Activated T-cell treated with anti-CD3 and anti-CD28 coated beads, Interleukin-2, amount 50 U/mL, for 24 hours (primary cell): ENCODE measurements at regions not wholly inside any gene's neighbourhood (a gene's known extent, or its start where the extent isn't known, plus 50 kb on each side); places are given as distances from the start of the nearest gene placed in this dataset.

Experiments used
- DNase-seq: peaks from one replicate; pipeline ENCODE4 v3.0.0-alpha.2; 2020
- H3K27ac Mint-ChIP-seq: 2 replicates; pipeline ENCODE4 v1.8.0; 2020; ENCODE audit warnings: mild to moderate bottlenecking, mixed read lengths
- H3K27me3 Mint-ChIP-seq: 2 replicates; pipeline ENCODE4 v1.8.0; 2020; ENCODE audit warnings: mixed read lengths
- H3K36me3 Mint-ChIP-seq: 2 replicates; pipeline ENCODE4 v1.8.0; 2020; ENCODE audit warnings: low read depth, mixed read lengths
- H3K4me1 Mint-ChIP-seq: 2 replicates; pipeline ENCODE4 v1.8.0; 2020; ENCODE audit warnings: low read depth, mixed read lengths
- H3K4me3 Mint-ChIP-seq: 2 replicates; pipeline ENCODE4 v1.8.0; 2020; ENCODE audit warnings: mild to moderate bottlenecking, moderate library complexity, mixed read lengths
- H3K9me3 Mint-ChIP-seq: 2 replicates; pipeline ENCODE4 v1.8.0; 2020; ENCODE audit warnings: mixed read lengths

DNA sequence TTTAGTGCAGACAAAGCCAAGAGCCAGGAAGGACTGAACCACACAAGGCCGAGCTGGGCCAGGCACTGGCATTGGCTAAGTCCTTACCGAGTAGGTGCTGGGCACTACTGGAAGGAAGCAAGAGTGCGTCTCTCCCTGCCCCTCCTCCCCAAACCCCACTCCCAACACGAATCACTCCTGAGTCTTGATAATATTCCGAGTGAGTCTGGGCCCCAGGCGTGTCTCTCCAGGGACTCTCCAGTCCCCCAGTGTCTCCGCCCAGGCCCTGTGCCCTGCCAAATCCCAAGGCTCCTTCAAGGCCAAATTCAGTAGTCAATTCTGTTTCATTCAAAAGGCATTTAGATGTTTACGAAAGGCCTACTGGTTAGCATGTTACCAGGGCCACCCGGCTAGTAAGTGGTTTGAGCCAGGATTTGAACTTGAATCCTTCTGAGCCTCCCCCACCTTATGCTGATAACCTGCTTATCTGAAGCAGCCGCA, 82.8 kb downstream of the GLI2 start:
- Mint-ChIP-seq H3K27me3 (no peaks in the 10 kb centered on the region), H3K4me1 (no peaks in the 10 kb centered on the region), H3K9me3 (no peaks in the 10 kb centered on the region), H3K36me3 (no peaks in the 10 kb centered on the region), H3K27ac (no peak overlapping the region), H3K4me3 (no peak overlapping the region)
- no peak for DNase-seq

DNA sequence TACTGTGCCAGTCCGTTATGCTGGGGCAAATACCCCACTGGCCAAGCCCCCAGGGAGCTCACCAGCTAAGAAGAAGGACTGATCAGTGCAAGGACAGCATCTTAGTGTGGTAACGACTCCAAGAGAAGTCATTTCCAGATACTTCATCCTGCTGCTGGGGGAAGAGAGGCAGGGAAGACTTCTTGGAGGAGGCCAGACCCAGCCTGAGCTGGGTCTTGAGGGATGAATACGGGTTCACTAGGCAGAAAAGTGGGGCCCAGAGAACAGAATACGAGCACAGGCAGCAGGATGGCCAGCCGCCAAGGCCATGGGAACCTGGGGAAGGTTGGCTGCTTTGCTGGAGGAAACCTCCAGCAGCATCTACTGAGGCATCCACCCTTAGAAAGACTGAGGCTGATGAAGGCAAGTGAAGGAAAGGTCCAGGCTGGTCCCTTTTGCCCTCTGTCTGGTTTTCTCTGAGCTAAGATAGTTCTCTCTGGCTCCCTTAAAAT, 84.1 kb downstream of the GLI2 start:
- H3K4me1 Mint-ChIP-seq: no peaks in the 10 kb centered on the region
- H3K36me3 Mint-ChIP-seq: no peaks in the 10 kb centered on the region
- DNase-seq: no peak
- H3K4me3 Mint-ChIP-seq: no peak overlapping the region
- H3K27me3 Mint-ChIP-seq: no peaks in the 10 kb centered on the region
- H3K27ac Mint-ChIP-seq: no peak overlapping the region
- no peaks in the 10 kb centered on the region for H3K9me3 Mint-ChIP-seq

DNA sequence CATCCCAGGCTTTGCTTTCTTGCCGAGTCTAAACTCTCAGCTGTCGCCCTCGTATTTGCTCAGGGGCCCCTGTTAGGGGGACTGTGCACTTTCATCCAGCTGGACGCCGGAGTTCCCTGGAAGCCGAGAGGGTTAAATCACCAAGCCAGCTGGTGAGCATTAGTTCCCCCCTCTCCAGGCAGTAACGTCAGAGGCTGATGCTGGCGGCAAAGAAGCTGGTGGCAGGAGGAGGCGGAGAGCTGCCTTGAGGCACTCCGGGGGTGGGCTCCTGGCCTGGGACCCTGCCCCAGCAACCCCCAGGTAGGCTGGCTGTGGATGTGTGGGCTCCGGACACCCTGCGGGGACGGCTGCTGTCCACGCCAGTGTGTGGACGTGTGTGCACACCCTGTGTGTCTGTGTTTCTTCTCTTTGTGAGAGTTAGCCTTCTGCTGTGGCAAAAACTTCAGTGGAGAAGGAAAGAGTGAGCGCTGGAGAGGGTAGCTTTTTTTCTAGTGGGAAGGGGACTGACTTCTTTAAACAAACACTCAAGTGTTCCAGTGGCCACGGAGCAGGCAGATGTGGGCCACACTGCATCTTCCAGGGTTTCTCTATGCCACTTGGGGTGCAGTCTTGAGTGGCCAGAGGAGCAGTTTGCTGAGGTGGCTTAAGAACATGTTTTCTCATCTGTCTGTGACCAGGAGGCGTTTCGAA, 84.7 kb downstream of the GLI2 start:
- Mint-ChIP-seq H3K27ac (no peak overlapping the region), H3K27me3 (no peaks in the 10 kb centered on the region), H3K36me3 (no peaks in the 10 kb centered on the region), H3K4me1 (no peaks in the 10 kb centered on the region), H3K9me3 (no peaks in the 10 kb centered on the region), H3K4me3 (no peak overlapping the region)
- DNase-seq: no peak

DNA sequence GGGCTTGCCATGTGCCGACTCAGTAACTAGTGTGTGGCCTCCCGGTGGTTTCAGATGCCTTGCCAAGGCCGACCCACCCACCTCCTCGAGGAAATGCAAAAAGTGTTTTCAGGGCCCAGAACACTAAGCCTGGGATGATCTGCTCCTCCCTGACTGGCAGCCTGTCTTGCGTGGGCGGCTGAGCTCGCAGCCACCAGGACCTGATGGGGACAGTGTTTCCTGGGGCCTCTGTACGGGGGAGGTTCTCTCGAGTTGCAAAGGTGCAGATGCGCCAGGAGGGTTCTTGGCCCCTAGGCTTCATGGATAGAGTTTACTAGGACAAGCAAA, 85.2 kb downstream of the GLI2 start:
- Mint-ChIP-seq H3K27me3 (no peaks in the 10 kb centered on the region), H3K27ac (no peak overlapping the region), H3K9me3 (no peaks in the 10 kb centered on the region), H3K4me1 (no peaks in the 10 kb centered on the region), H3K4me3 (no peak overlapping the region), H3K36me3 (no peaks in the 10 kb centered on the region)
- no peak for DNase-seq

DNA sequence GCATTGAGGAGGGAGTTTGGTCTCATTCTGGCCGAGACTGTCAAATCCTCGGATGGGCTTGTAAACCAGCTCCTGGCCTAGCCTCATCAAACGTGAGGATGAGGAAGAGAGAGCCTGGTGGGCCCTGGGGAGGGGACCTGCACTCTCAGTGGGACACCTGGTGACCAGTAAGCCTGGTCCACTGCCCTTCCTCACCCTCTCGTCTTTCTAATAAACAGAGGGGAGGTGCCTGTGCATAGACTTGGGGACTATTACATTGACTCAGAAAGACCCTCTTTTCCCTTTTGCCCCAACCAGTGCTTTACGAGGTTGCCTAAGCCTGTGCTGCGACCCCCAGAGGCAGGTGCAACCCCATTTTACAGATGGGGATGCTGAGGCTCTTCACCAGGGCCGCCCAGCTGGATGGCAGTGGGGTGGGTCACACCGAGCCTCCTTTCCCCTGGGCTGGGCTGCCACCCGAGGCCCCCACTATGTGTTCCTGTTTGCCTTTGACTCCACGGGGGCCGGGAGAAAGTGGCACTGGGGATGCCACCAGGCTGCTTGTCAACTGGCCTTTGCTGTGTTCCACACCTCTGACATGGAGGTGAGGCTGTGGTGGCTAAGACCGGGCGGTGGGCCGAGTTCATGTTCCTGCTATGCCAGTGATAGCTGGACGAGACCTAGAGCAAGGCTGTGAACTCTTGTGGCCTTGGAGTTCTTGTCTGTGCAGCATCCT, 85.9 kb downstream of the GLI2 start:
- Mint-ChIP-seq H3K9me3 (no peaks in the 10 kb centered on the region), H3K36me3 (no peaks in the 10 kb centered on the region), H3K4me3 (no peak overlapping the region), H3K4me1 (no peaks in the 10 kb centered on the region), H3K27me3 (no peaks in the 10 kb centered on the region), H3K27ac (no peak overlapping the region)
- no peak for DNase-seq

DNA sequence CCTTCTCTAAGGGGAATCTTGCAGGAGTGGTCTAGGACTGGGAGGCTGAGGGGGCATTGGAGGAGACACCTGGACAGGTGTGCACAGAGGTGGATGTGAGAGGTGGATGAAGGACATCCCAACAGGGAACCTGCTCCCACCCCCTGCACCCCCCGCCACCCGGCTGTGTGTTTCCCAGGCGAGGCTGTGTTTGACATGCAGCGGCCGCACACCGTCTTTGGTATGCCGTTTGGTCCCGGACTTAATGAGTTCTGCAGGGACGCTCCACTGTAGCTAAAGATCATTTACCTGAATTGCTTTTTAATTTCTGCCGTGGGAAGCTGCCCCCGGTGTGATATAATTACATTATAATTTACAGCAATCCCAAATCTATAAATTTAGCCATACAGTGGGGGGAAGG, 87.3 kb downstream of the GLI2 start:
- Mint-ChIP-seq H3K4me3 (no peak overlapping the region), H3K4me1 (no peaks in the 10 kb centered on the region), H3K27ac (no peak overlapping the region), H3K9me3 (no peaks in the 10 kb centered on the region), H3K27me3 (no peaks in the 10 kb centered on the region), H3K36me3 (no peaks in the 10 kb centered on the region)
- no peak for DNase-seq

DNA sequence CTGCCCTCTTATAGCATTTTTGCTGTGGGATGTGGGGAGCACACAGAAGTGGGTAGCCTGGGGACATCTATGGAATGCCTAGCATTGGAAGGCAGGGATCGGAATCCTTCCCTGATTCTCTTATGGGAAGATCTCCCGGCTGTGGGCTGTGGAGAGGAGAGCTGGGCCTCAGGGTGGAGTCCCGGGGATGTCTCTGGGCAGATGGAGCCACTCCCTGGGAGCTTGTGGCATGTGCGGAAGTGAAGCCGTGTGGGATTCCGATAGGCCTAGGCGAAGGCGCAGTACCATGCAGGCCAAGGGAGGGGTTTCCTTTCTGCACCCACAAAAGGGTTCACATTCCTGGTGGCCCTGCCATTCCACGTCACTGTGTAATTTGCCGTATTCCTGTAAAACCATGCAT, 87.9 kb downstream of the GLI2 start:
- no peak overlapping the region for H3K27ac Mint-ChIP-seq
- H3K4me1 Mint-ChIP-seq: no peaks in the 10 kb centered on the region
- no peak for DNase-seq
- no peaks in the 10 kb centered on the region for H3K9me3 Mint-ChIP-seq
- H3K27me3 Mint-ChIP-seq: no peaks in the 10 kb centered on the region
- no peaks in the 10 kb centered on the region for H3K36me3 Mint-ChIP-seq
- no peak overlapping the region for H3K4me3 Mint-ChIP-seq

DNA sequence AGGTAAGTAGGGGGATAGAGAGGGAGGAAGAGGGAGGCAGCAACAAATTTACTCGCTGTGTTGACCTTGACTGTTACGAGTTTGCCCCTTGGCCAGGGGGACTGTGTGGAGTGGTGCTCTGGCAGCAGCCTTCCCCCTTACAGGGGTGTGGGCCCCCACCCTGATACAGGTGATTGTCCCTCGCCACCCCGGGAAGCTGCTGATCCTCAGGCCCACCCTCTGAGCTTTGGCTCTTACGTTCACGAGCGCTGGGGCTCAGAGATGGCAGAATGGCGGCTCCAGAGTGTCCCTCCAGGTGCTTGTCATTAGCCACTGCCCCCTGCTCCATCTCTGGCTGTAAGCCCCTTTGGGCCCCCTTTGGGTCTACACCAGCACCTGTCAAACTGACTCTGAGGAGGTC, 88.6 kb downstream of the GLI2 start:
- Mint-ChIP-seq H3K9me3 (no peaks in the 10 kb centered on the region), H3K36me3 (no peaks in the 10 kb centered on the region), H3K4me1 (no peaks in the 10 kb centered on the region), H3K27ac (no peak overlapping the region), H3K4me3 (no peak overlapping the region), H3K27me3 (no peaks in the 10 kb centered on the region)
- DNase-seq: no peak

DNA sequence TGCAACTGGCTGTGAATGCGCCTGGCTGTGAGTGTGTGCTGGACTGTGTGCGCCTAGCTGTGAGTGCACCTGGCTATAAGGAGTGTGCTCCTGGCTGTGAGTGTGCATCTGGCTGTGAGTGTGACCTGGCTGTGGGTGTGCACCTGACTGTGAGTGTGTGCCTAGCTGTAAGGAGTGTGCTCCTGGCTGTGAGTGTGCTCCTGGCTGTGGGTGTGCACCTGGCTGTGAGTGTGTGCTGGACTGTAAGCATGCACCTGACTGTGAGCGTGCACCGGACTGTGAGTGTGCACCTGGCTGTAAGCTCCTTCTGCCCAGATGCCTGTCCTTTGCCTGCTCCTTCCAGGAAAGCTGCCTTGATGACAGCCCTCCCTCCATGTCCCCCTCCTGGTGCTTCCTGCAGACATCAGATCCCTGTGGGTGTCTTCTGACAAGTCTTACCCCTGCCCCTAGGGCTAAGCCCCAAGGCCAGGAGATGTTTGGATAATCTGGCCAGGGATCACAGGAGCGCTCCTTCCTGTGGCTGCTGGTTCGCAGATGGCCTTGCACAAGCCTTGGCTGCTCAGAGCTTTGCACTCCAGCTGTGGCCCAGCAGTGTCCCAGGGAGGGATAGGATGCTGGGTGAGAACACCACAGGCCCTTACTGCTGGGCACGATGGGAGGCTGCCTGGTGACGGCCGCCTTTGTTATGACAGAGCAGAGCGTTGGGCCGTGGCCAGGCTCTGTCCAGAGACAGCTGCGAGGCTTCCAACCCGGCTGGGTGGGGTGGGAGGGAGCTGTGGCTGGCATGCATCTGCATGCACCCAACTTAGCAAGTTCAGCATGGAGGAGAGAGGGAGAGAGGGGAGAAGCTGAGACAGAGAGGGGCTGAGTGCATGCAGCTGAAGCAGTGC, 89.9 kb downstream of the GLI2 start:
- DNase-seq: no peak
- no peaks in the 10 kb centered on the region for H3K36me3 Mint-ChIP-seq
- no peaks in the 10 kb centered on the region for H3K9me3 Mint-ChIP-seq
- H3K4me3 Mint-ChIP-seq: no peak overlapping the region
- no peak overlapping the region for H3K27ac Mint-ChIP-seq
- no peaks in the 10 kb centered on the region for H3K4me1 Mint-ChIP-seq
- H3K27me3 Mint-ChIP-seq: no peaks in the 10 kb centered on the region

DNA sequence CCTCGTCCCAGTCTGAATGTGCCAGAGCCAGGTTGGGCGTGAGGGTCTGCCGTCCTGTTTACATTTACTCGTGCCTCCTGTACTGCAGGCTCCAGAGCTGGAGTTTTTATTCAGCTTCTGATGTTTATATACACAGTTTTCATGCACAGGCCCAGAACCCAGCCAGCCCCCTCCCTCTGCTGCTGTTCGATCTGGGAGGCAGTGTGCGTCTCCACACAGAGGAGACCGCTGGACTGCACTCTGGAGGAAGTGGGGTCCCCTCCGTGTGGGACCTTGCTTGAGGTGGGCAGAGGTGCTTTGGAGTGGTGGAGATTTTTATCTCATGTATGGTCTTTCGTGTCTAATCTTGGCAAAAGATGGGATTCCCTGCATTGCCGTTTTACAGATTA, 90.6 kb downstream of the GLI2 start:
- no peak overlapping the region for H3K4me3 Mint-ChIP-seq
- no peaks in the 10 kb centered on the region for H3K4me1 Mint-ChIP-seq
- no peaks in the 10 kb centered on the region for H3K36me3 Mint-ChIP-seq
- no peak overlapping the region for H3K27ac Mint-ChIP-seq
- no peak for DNase-seq
- no peaks in the 10 kb centered on the region for H3K27me3 Mint-ChIP-seq
- H3K9me3 Mint-ChIP-seq: no peaks in the 10 kb centered on the region

DNA sequence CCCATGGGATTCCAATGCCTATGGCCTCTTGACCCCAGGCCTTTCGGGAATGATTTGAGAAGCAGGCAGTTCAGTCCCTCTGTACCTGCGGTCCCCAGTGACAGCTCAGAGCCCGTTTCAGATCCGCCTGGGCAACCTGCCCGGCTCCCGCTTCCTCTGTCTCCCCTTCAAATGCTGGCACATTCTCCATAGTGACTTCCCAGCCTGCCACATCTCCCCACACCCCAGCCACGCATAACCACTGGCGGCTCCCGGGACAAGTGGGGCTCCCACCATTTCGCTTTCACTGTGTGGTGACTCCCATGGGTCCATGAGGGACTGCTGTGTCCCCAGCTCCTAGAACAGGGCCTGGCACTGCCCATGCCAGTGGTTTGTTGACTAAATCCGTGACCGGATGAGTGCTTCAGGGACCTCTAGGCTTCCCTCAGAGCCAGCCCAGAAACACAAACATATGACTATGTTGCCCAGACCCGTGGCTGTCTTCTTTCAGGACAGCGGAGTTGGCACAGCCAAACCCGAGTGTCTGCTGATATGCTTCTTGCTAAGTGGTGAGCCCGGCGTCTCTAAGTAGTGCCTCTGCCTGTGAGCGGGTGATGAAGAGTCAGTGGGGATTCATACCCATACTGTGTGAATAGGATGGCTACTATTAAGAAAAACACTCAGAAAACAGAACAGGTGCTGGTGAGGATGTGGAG, 91.2 kb downstream of the GLI2 start:
- no peaks in the 10 kb centered on the region for H3K9me3 Mint-ChIP-seq
- no peaks in the 10 kb centered on the region for H3K36me3 Mint-ChIP-seq
- DNase-seq: no peak
- no peaks in the 10 kb centered on the region for H3K27me3 Mint-ChIP-seq
- no peaks in the 10 kb centered on the region for H3K4me1 Mint-ChIP-seq
- no peak overlapping the region for H3K27ac Mint-ChIP-seq
- no peak overlapping the region for H3K4me3 Mint-ChIP-seq

DNA sequence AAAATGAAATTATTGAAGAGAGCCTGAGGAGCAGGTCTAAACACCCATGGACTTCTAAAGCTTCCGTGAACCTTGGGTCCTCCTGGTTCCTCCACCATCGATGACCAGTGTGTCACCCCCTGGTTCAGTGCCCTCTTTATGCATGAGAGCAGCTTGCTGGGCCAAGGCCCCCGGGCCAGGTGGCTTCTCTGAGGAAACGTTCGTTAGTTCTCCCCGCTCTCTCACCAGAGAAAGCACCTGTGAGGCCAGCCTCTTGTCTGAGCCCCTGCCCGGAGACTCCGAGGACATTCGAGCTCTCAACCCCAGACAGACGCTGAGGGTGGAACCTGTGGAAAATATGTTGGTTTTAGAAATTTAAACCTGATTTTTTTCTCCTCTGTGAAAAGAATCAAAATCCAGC, 92.4 kb downstream of the GLI2 start:
- H3K27ac Mint-ChIP-seq: no peak overlapping the region
- H3K9me3 Mint-ChIP-seq: no peaks in the 10 kb centered on the region
- DNase-seq: no peak
- H3K4me3 Mint-ChIP-seq: no peak overlapping the region
- H3K27me3 Mint-ChIP-seq: no peaks in the 10 kb centered on the region
- H3K4me1 Mint-ChIP-seq: no peaks in the 10 kb centered on the region
- no peaks in the 10 kb centered on the region for H3K36me3 Mint-ChIP-seq

DNA sequence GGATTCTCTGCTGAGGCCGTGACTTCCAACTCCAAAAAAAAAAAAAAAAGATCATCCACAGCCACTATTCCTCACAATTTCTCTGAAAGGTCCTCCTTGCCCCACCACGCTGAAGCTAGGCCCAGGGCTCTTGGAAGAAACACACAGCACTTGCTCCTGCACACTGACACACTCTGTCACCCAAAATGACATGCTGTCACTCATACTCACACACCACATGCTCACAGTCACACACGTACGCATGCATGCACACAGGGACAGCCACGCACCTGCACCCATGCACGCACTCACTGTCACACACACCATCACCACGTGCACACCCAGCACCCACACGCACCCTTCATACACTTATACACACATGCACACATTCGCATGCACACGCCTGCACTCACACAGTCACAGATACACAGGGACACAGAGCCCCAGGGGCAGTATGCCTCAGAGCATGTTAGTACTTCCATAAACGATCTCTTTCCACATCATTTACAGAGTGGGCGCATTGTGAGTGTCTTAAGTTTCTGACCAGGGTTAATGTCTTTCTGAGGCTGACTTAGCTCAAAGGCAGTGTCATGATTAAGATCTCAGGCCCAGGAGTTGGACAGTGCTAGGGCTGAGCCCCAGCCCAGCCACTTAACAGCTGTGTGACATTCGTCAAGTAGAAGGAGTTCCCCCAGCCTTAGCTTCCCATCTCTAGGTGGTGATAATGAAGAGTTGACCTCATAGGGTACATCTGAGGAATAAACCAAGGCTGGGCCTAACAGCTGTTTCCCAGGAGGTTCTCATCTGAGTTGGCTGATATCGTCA, 93.4 kb downstream of the GLI2 start:
- DNase-seq: no peak
- no peaks in the 10 kb centered on the region for H3K27me3 Mint-ChIP-seq
- no peak overlapping the region for H3K4me3 Mint-ChIP-seq
- no peak overlapping the region for H3K27ac Mint-ChIP-seq
- H3K36me3 Mint-ChIP-seq: no peaks in the 10 kb centered on the region
- H3K9me3 Mint-ChIP-seq: no peaks in the 10 kb centered on the region
- no peaks in the 10 kb centered on the region for H3K4me1 Mint-ChIP-seq

DNA sequence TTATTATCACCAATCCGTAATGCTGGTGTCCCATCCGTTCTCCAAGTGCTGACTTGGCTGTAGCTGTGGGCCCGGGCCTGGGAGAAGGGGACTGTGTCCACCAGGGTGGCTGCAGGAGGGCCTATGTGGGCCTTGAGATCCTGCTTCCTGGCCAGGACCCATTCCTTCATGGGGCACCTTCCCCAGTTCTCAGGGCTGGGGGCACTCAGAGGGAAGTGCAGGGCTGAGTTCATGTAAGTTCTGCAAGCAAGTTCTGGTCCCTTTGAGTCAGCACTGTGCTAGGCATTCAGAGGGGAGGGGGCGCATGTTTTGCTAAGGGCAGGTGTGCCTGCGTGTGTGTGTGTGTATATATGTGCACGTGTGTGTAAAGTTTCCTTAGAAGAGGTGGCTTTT, 94.0 kb downstream of the GLI2 start:
- no peak for DNase-seq
- no peak overlapping the region for H3K4me3 Mint-ChIP-seq
- H3K36me3 Mint-ChIP-seq: no peaks in the 10 kb centered on the region
- H3K4me1 Mint-ChIP-seq: no peaks in the 10 kb centered on the region
- H3K27me3 Mint-ChIP-seq: no peaks in the 10 kb centered on the region
- no peak overlapping the region for H3K27ac Mint-ChIP-seq
- H3K9me3 Mint-ChIP-seq: no peaks in the 10 kb centered on the region
